ENCODE measurements at regions not wholly inside any gene's neighbourhood (a gene's known extent, or its start where the extent isn't known, plus 50 kb on each side); places are given as distances from the start of the nearest gene placed in this dataset.

DNA sequence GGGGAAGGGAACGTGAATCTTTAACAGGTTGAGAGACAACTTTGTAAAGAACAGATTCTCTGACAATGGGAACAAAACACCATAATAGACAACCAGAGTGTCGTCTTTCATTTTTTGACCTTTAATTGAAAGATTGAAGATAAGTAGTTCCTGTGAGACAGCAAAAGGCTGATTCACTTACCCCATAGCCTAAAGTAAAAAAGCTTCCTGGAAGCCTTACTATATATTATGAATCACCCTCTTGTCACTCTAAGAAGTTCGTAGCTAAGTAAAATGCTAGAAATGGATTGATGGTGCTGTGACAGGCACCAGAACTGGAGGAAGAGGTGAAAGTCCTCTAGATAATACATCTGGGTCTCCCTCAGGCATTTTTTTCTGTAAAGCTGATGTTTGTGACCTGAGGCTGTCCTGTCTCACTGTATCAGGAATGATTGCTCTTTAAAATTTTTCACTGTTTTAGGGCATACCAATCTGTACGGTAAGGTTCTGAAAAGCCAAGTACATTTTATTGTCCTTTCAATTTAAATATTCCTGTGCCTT, 824.6 kb upstream of the SEMA6D start:
- no peak overlapping the region for H3K4me3 ChIP-seq (ENCODE audit: low read depth in 2 of 2, low read length in 2 of 2)
- H3K9me3 ChIP-seq (ENCODE audit: control insufficient read depth, insufficient read depth, low read depth, low read length), result no peaks in the 10 kb centered on the region; the same call in 1 of the 2 replicates
- in situ Hi-C loops (cut with HindIII; ENCODE audit: low pct_unique_long_range_greater_than_20kb, low sequenced_read_pairs), result no loop called here
- intact Hi-C loops (cut with micrococcal nuclease; ENCODE audit: unreplicated experiment), result no loop called here
- H3K27ac ChIP-seq (ENCODE audit: low read length), result no peak overlapping the region
- DNase-seq (ENCODE audit: low read depth, low spot score) (no peak), ATAC-seq (no peak)
- H3K27me3 ChIP-seq (ENCODE audit: control insufficient read depth, insufficient read depth, low read length), result no peaks in the 10 kb centered on the region
- H3K4me1 ChIP-seq (ENCODE audit: control insufficient read depth, insufficient read depth, low read length), result no peaks in the 10 kb centered on the region
- BruUV-seq (replicated peaks), result no TSS peak
- ChIA-PET POLR2A (no interaction called here), CTCF (no interaction called here)
- TF ChIP-seq, protein P1, sequence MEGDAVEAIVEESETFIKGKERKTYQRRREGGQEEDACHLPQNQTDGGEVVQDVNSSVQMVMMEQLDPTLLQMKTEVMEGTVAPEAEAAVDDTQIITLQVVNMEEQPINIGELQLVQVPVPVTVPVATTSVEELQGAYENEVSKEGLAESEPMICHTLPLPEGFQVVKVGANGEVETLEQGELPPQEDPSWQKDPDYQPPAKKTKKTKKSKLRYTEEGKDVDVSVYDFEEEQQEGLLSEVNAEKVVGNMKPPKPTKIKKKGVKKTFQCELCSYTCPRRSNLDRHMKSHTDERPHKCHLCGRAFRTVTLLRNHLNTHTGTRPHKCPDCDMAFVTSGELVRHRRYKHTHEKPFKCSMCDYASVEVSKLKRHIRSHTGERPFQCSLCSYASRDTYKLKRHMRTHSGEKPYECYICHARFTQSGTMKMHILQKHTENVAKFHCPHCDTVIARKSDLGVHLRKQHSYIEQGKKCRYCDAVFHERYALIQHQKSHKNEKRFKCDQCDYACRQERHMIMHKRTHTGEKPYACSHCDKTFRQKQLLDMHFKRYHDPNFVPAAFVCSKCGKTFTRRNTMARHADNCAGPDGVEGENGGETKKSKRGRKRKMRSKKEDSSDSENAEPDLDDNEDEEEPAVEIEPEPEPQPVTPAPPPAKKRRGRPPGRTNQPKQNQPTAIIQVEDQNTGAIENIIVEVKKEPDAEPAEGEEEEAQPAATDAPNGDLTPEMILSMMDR (IDR thresholded peaks at IDR 0.05), result no peak
- TF ChIP-seq SIN3A (IDR thresholded peaks at IDR 0.05; ENCODE audit: borderline replicate concordance, insufficient read depth, low read depth, low read length), result no peak
- no peak for TF ChIP-seq POLR2AphosphoS5 (IDR thresholded peaks at IDR 0.05; ENCODE audit: low read depth, low read length)
- no peaks in the 10 kb centered on the region for H3K36me3 ChIP-seq (ENCODE audit: control insufficient read depth, insufficient read depth, low read length)

GRCh38 chr15:46894644-46895043, 822.7 kb upstream of the SEMA6D start:
- ATAC-seq (no peak), DNase-seq (ENCODE audit: low read depth, low spot score) (no peak)
- intact Hi-C loops (cut with micrococcal nuclease; ENCODE audit: unreplicated experiment), result no loop called here
- Histone ChIP-seq H3K27me3 (ENCODE audit: control insufficient read depth, insufficient read depth, low read length) (no peaks in the 10 kb centered on the region), H3K4me3 (ENCODE audit: low read depth in 2 of 2, low read length in 2 of 2) (no peak overlapping the region), H3K9me3 (ENCODE audit: control insufficient read depth, insufficient read depth, low read depth, low read length) (no peaks in the 10 kb centered on the region; the same call in 1 of the 2 replicates), H3K4me1 (ENCODE audit: control insufficient read depth, insufficient read depth, low read length) (no peaks in the 10 kb centered on the region), H3K27ac (ENCODE audit: low read length) (no peak overlapping the region), H3K36me3 (ENCODE audit: control insufficient read depth, insufficient read depth, low read length) (no peaks in the 10 kb centered on the region)
- BruUV-seq (replicated peaks), result no TSS peak
- ChIA-PET CTCF (no interaction called here), POLR2A (no interaction called here)
- TF ChIP-seq, protein P1 (IDR thresholded peaks at IDR 0.05), result no peak
- TF ChIP-seq TCF7L2 (IDR thresholded peaks at IDR 0.05; ENCODE audit: low read depth, low read length) (no peak), POLR2AphosphoS5 (IDR thresholded peaks at IDR 0.05; ENCODE audit: low read depth, low read length) (no peak), SIN3A (IDR thresholded peaks at IDR 0.05; ENCODE audit: borderline replicate concordance, insufficient read depth, low read depth, low read length) (no peak), REST (IDR thresholded peaks at IDR 0.05; ENCODE audit: insufficient read depth in 1 of 2, low read depth in 2 of 2, low read length in 1 of 2) (no peak)
- in situ Hi-C loops (cut with HindIII; ENCODE audit: low pct_unique_long_range_greater_than_20kb, low sequenced_read_pairs), result no loop called here
